ENCODE measurements at regions not wholly inside any gene's neighbourhood (a gene's known extent, or its start where the extent isn't known, plus 50 kb on each side); places are given as distances from the start of the nearest gene placed in this dataset.

- TF ChIP-seq REST (tag by site-specific recombination; IDR thresholded peaks at IDR 0.05) (no peak), MEIS1 (CRISPR knock-in tag; IDR thresholded peaks at IDR 0.05; ENCODE audit: borderline replicate concordance) (no peak), BCL11B (tag by site-specific recombination; IDR thresholded peaks at IDR 0.05; ENCODE audit: low read depth) (no peak), BCL6B (tag by site-specific recombination; IDR thresholded peaks at IDR 0.05) (no peak)
Observed at GRCh38 chr3:25018909-25019308, 409.2 kb upstream of the RARB start (continued).

- no peak overlapping the region for H3K27ac ChIP-seq (ENCODE audit: extremely low read depth, low read depth, low read length)
- H3K4me1 ChIP-seq (ENCODE audit: control insufficient read depth, insufficient read depth, low read length) = no peaks in the 10 kb centered on the region
- POLR2A ChIA-PET = no interaction called here
- H3K9me3 ChIP-seq (ENCODE audit: control insufficient read depth, insufficient read depth, low read depth, low read length) = no peaks in the 10 kb centered on the region
- TF ChIP-seq GLI2 (tag by site-specific recombination; IDR thresholded peaks at IDR 0.05; ENCODE audit: borderline replicate concordance, low read depth) = no peak
- TF ChIP-seq ZBTB44 (tag by site-specific recombination; IDR thresholded peaks at IDR 0.05) = no peak
- no peak for TF ChIP-seq MEIS1 (CRISPR knock-in tag; IDR thresholded peaks at IDR 0.05; ENCODE audit: borderline replicate concordance)
- no peak for TF ChIP-seq ZNF169 (tag by site-specific recombination; IDR thresholded peaks at IDR 0.05)
- no peak for TF ChIP-seq ZNF341 (tag by site-specific recombination; IDR thresholded peaks at IDR 0.05; ENCODE audit: low read depth)
- no peak for TF ChIP-seq ZNF473 (tag by site-specific recombination; IDR thresholded peaks at IDR 0.05)
- TF ChIP-seq SETDB1 (IDR thresholded peaks at IDR 0.05; ENCODE audit: insufficient read length, low read length) = no peak
- TF ChIP-seq ZSCAN30 (tag by site-specific recombination; IDR thresholded peaks at IDR 0.05) = no peak
- TF ChIP-seq PRDM6 (tag by site-specific recombination; IDR thresholded peaks at IDR 0.05) = no peak
- no peak for TF ChIP-seq ZNF791 (tag by site-specific recombination; IDR thresholded peaks at IDR 0.05)
- TF ChIP-seq ZSCAN23 (tag by site-specific recombination; IDR thresholded peaks at IDR 0.05) = no peak
- TF ChIP-seq ZNF292 (tag by site-specific recombination; IDR thresholded peaks at IDR 0.05; ENCODE audit: borderline replicate concordance, low read depth) = no peak
- TF ChIP-seq ZNF623 (tag by site-specific recombination; IDR thresholded peaks at IDR 0.05) = no peak
- TF ChIP-seq PRDM4 (tag by site-specific recombination; IDR thresholded peaks at IDR 0.05) = no peak
- TF ChIP-seq TSHZ1 (tag by site-specific recombination; IDR thresholded peaks at IDR 0.05; ENCODE audit: borderline replicate concordance) = no peak
- TF ChIP-seq ZNF266 (tag by site-specific recombination; IDR thresholded peaks at IDR 0.05; ENCODE audit: low read depth) = no peak
- TF ChIP-seq ZNF184 (tag by site-specific recombination; IDR thresholded peaks at IDR 0.05) = no peak
- CTCF ChIA-PET = interaction anchor here (0.7 to 1.8 kb wide), 2 partner anchors 14 to 637 kb away, joined by 3 to 10 read pairs; no protein-coding TSS in a partner anchor
- H3K4me3 ChIP-seq (ENCODE audit: low read depth, low read length) = no peak overlapping the region
- no peaks in the 10 kb centered on the region for H3K36me3 ChIP-seq (ENCODE audit: control insufficient read depth in 2 of 2, insufficient read depth in 1 of 2, low read length in 2 of 2)
Observed at GRCh38 chr3:25019506-25019905, 408.6 kb upstream of the RARB start.

Data from HEK293 (cell line).